Gastroesophageal sphincter (tissue), 4 donors: ENCODE measurements at regions not wholly inside any gene's neighbourhood (a gene's known extent, or its start where the extent isn't known, plus 50 kb on each side); places are given as distances from the start of the nearest gene placed in this dataset.

ENCODE experiments used
- ATAC-seq: fragments of 150-250 bp; one replicate; pipeline ENCODE4 v1.9.1; 2016; ENCODE audit warnings: mild to moderate bottlenecking, moderate library complexity
- H3K27ac ChIP-seq, 4 donors: fragments of 200-600 bp; sonication (generic) in 3 of 4; 1 replicate in 3 of 4; 2 replicates in 1 of 4; pipeline ENCODE4 v1.5.1; 2016 to 2019
- H3K27me3 ChIP-seq: fragments of 200-600 bp; sonication (generic); one replicate; pipeline ENCODE4 v1.5.1; 2019
- H3K36me3 ChIP-seq, 2 donors: fragments of 200-600 bp; sonication (generic); one replicate each; pipeline ENCODE4 v1.5.1; 2019; ENCODE audit warnings: control low read depth in 1 of 2
- H3K4me1 ChIP-seq, 3 donors: fragments of 200-600 bp; sonication (generic); 1 replicate in 2 of 3; 2 replicates in 1 of 3; pipeline ENCODE4 v1.5.1; 2016 to 2019; ENCODE audit warnings: control low read depth in 2 of 3
- H3K4me3 ChIP-seq, 2 donors: fragments of 200-600 bp; sonication (generic); one replicate each; pipeline ENCODE4 v1.5.1; 2019; ENCODE audit warnings: mild to moderate bottlenecking in 1 of 2, moderate library complexity in 1 of 2
- H3K9me3 ChIP-seq, 3 donors: fragments of 200-600 bp; sonication (generic); one replicate each; pipeline ENCODE4 v1.5.1; 2017 to 2019; ENCODE audit warnings: control low read depth in 2 of 3
- CTCF ChIP-seq, 4 experiments: fragments of 200-600 bp in 2 of 4; fragments of 450-650 bp in 2 of 4; sonication (generic) in 1 of 4; IDR thresholded peaks; one replicate each; pipeline ENCODE4 v1.5.1; 2017 to 2019; ENCODE audit warnings: antibody characterized with exemption in 4 of 4, mild to moderate bottlenecking in 2 of 4, moderate library complexity in 2 of 4
- EP300 ChIP-seq: sonication (generic); formaldehyde crosslinking; IDR thresholded peaks from one replicate; pipeline ENCODE4 v1.6.1; 2017; ENCODE audit warnings: antibody characterized with exemption, mild to moderate bottlenecking
- POLR2A ChIP-seq, 2 donors: fragments of 450-650 bp; IDR thresholded peaks; one replicate each; pipeline ENCODE4 v1.6.1; 2017; ENCODE audit warnings: antibody characterized with exemption in 2 of 2, mild to moderate bottlenecking in 2 of 2, moderate library complexity in 1 of 2
- POLR2AphosphoS5 ChIP-seq: sonication (generic); formaldehyde crosslinking; IDR thresholded peaks from one replicate; pipeline ENCODE4 v1.6.1; 2017; ENCODE audit warnings: antibody characterized with exemption
- WGBS, 2 donors: methylation state at CpG; one replicate each; pipeline ENCODE4 v1.1.5; 2018; ENCODE audit warnings: low coverage in 1 of 2; 5-methylcytosine and 5-hydroxymethylcytosine counted together

GRCh38 chr10:128277267-128277840 is 151.1 kb upstream of the MKI67 start:
- Histone ChIP-seq H3K4me1 (no peaks in the 10 kb centered on the region), H3K9me3 (no peaks in the 10 kb centered on the region), H3K36me3 (no peaks in the 10 kb centered on the region), H3K27me3 (peaks cover 53% of the 10 kb centered on the region), H3K27ac (no peak overlapping the region), H3K4me3 (no peak overlapping the region)
- 56% methylated on average over 7 to 8 of the region's 8 CpGs for WGBS, 2 donors
- TF ChIP-seq POLR2AphosphoS5 = no peak
- TF ChIP-seq POLR2A (IDR thresholded peaks at IDR 0.05) = no peak
- TF ChIP-seq CTCF (IDR thresholded peaks at IDR 0.05) = no peak
- TF ChIP-seq EP300 = no peak
- ATAC-seq = no peak

DNA sequence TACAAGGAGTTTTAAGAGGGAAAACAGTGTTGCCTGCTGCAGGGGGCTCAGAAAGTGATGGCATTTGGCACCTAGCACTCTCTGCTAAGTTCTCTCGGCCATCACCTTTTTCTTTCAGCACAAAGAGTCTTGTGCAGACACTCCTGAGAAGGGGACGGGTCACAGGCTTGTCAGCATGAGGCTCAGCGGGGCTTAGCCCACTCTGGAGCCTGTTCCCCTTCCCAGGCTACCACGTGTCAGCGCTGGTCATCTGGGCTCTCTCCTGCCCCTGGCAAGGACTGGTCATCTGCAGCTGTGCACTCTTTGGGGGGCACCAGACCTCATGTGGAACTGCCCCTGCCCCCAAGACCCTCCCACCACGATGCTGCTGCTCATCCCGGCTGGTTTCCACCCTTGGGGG is 152.1 kb upstream of the MKI67 start:
- H3K9me3 ChIP-seq = no peaks in the 10 kb centered on the region
- TF ChIP-seq CTCF (IDR thresholded peaks at IDR 0.05) = no peak
- no peak for TF ChIP-seq EP300
- no peak for TF ChIP-seq POLR2A (IDR thresholded peaks at IDR 0.05)
- no peak for TF ChIP-seq POLR2AphosphoS5
- ATAC-seq = no peak
- H3K4me3 ChIP-seq = no peak overlapping the region
- H3K4me1 ChIP-seq = no peaks in the 10 kb centered on the region
- H3K27ac ChIP-seq = no peak overlapping the region
- peaks cover 43% of the 10 kb centered on the region for H3K27me3 ChIP-seq
- H3K36me3 ChIP-seq = no peaks in the 10 kb centered on the region
- WGBS, 2 donors = 25 to 26% methylated on average over 6 to 7 of the region's 7 CpGs

- Histone ChIP-seq H3K9me3 (no peaks in the 10 kb centered on the region), H3K4me3 (no peak overlapping the region), H3K36me3 (no peaks in the 10 kb centered on the region), H3K4me1 (no peaks in the 10 kb centered on the region), H3K27ac (no peak overlapping the region), H3K27me3 (peaks cover 48% of the 10 kb centered on the region)
- WGBS, 2 donors = 70 to 77% methylated on average over 2 of the region's 2 CpGs
- no peak for ATAC-seq
- TF ChIP-seq POLR2AphosphoS5 (no peak), EP300 (no peak), POLR2A (IDR thresholded peaks at IDR 0.05) (no peak), CTCF (IDR thresholded peaks at IDR 0.05) (no peak)
Observed at GRCh38 chr10:128280271-128280670, 154.0 kb upstream of the MKI67 start.

DNA sequence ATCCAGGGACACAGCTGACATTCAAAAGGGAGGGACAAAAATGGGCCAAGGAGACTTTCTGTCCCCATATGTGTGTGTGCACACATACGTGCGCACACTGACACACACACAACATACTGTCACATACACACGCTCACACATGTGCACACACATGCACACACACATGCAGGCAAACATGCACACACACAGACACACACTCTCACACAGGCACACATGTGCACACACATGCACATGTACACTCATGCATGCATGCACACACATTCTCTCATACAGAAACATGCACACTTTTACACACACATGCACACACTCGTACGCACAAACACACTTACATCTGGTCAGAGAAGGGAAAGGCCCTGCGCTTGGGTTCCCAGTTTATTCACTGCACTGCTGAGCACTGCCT is 155.1 kb upstream of the MKI67 start:
- Histone ChIP-seq H3K4me3 (no peak overlapping the region), H3K9me3 (no peaks in the 10 kb centered on the region), H3K27ac (no peak overlapping the region), H3K27me3 (peaks cover 48% of the 10 kb centered on the region), H3K36me3 (no peaks in the 10 kb centered on the region), H3K4me1 (peaks cover 0 to under 1% (median 0%) of the 10 kb centered on the region in 3 donors)
- 74 to 92% methylated on average over 3 of the region's 6 CpGs for WGBS, 2 donors
- no peak for ATAC-seq
- TF ChIP-seq POLR2A (IDR thresholded peaks at IDR 0.05) (no peak), EP300 (no peak), POLR2AphosphoS5 (no peak)

DNA sequence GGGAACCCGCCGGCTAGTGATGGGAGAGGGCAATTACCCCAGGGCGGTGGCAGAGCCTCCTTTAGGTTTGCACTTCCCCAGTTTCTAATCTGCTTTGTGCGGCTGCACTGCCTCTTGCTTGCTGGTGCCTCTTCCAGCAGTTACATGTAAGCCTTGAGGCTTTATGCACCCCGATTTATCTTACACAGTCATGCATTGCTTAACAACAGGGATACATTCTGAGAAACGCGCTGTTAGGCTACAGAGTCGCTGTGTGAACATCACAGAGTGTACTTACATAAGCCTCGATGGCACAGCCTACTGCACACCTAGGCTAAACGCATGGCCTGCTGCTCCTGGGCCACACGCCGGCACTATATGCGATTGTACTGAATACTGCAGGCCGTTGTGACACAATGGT is 155.6 kb upstream of the MKI67 start:
- H3K27ac ChIP-seq = no peak overlapping the region
- no peak overlapping the region for H3K4me3 ChIP-seq
- TF ChIP-seq CTCF (IDR thresholded peaks at IDR 0.05) (no peak), EP300 (no peak), POLR2A (IDR thresholded peaks at IDR 0.05) (no peak), POLR2AphosphoS5 (no peak)
- ATAC-seq = no peak
- WGBS, 2 donors = 90 to 93% methylated on average over 9 of the region's 14 CpGs
- peaks cover 53% of the 10 kb centered on the region for H3K27me3 ChIP-seq
- H3K36me3 ChIP-seq = no peaks in the 10 kb centered on the region
- no peaks in the 10 kb centered on the region for H3K9me3 ChIP-seq
- peaks cover 0 to 5% (median 0%) of the 10 kb centered on the region in 3 donors for H3K4me1 ChIP-seq
